ENCODE measurements at regions not wholly inside any gene's neighbourhood (a gene's known extent, or its start where the extent isn't known, plus 50 kb on each side); places are given as distances from the start of the nearest gene placed in this dataset.
A peak's percentile ranks its signal among the peaks of the same experiment; 100 is the strongest.
"Not testable (repeated sequence)": the region's sequence is repeated elsewhere in the genome, so short reads cannot be mapped to it uniquely, and the experiment has no call there.

DNA sequence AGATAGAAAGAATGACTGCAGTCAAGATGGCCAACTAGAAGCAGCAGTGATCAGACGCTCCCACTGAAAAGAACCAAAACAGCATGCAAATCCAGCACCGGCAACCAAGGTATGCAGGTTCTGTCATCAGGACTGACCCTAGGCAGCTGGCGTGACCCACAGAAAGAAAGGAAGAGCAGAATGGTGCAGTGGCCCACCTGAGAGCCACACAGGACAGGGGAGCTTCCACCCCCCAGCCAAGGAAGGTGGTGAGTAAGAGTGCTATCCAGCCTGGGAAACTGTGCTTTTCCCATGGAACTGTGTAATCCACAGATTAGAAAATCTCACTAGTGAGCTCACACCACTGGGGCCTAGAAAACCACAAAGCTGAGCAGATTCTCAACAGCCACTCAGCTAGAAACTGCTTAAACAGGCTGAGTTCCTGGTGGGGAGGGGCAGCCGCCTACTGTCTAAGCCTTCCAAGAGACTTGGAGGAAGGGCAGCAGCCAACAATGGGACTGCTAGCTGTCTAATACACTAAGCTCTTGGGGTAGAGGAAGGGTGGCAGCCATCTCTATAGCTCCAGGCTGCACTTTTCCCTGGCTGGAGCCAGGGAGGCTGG is 127.9 kb downstream of the EVA1A start:
- no peak for TF ChIP-seq CTCF (IDR thresholded peaks at IDR 0.05; ENCODE audit: control insufficient read depth, extremely low read depth, insufficient read depth)
- no peak for DNase-seq (ENCODE audit: low read depth)
- no peak overlapping the region for H3K4me3 ChIP-seq (ENCODE audit: low read depth, low read length)

DNA sequence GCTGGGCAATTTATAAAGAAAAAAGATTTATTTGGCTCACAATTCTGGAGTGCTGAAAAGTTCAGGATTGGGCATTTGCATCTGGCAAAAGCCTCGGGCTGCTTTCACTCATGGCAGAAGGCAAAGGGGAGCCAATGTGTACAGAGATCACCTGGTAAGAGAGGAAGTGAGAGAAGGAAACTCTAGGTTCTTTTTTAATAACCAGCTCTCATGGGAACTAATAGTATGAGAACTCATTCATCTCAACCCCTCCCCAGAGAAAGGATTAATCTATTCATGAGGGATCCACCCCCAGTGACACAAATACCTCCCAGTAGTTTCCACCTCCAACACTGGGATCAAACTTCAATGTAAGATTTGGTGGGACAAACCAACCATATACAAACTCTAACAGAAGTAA is 129.0 kb downstream of the EVA1A start:
- H3K4me3 ChIP-seq (ENCODE audit: low read depth, low read length): no peak overlapping the region
- no peak for TF ChIP-seq CTCF (IDR thresholded peaks at IDR 0.05; ENCODE audit: control insufficient read depth, extremely low read depth, insufficient read depth)
- DNase-seq (ENCODE audit: low read depth): no peak

GRCh38 chr2:75431276-75431675 is 129.5 kb downstream of the EVA1A start:
- DNase-seq (ENCODE audit: low read depth): no peak
- TF ChIP-seq CTCF (IDR thresholded peaks at IDR 0.05; ENCODE audit: control insufficient read depth, extremely low read depth, insufficient read depth): no peak
- H3K4me3 ChIP-seq (ENCODE audit: low read depth, low read length): no peak overlapping the region

GRCh38 chr2:75430449-75430848 is 130.3 kb downstream of the EVA1A start:
- not testable (repeated sequence) for DNase-seq (ENCODE audit: low read depth); H3K4me3 ChIP-seq (ENCODE audit: low read depth, low read length)

- DNase-seq (ENCODE audit: low read depth): peak; percentile 23
- TF ChIP-seq CTCF (IDR thresholded peaks at IDR 0.05; ENCODE audit: control insufficient read depth, extremely low read depth, insufficient read depth): no peak
- H3K4me3 ChIP-seq (ENCODE audit: low read depth, low read length): no peak overlapping the region
Observed at GRCh38 chr2:75428646-75429443, 131.9 kb downstream of the EVA1A start.

- no peak for TF ChIP-seq CTCF (IDR thresholded peaks at IDR 0.05; ENCODE audit: control insufficient read depth, extremely low read depth, insufficient read depth)
- DNase-seq (ENCODE audit: low read depth): no peak
- H3K4me3 ChIP-seq (ENCODE audit: low read depth, low read length): no peak overlapping the region
Observed at GRCh38 chr2:75428060-75428459, 132.7 kb downstream of the EVA1A start.

DNA sequence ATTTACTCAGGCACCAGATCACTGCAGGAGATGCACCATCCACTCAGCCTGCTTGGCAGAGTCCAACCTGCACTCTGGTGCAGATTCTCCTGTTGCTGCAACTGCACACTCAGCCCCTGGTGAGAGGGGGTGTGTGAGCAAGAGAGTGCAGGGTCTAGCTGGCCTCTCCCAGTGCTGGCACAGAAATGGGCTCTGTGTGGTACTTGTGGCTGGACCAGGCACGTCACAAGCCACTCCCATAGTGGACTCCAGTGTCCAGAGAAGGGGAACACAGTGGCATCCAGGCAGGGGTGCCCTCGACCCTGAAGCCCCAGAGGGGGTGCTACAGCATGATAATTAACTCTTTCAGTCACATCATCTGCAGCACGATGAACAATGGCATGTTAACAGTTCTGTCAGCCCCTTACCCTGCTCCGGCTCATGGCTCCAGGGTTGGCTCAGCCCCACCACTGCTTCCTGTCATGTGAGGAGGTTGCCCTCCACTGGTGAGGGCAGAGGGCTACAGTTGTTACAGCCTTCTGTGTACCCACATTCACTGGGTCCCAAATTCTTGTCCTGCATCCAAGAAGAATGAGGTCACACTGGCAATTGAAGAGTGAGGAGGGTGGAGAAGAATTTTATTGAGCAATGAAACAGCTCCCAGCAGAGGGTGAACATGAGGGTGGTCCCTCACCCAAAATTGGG is 135.7 kb downstream of the EVA1A start:
- no peak for TF ChIP-seq CTCF (IDR thresholded peaks at IDR 0.05; ENCODE audit: control insufficient read depth, extremely low read depth, insufficient read depth)
- DNase-seq (ENCODE audit: low read depth): no peak
- H3K4me3 ChIP-seq (ENCODE audit: low read depth, low read length): no peak overlapping the region

Data from LNCaP clone FGC (cell line).